GM19328 (cell line): ENCODE measurements at regions not wholly inside any gene's neighbourhood (a gene's known extent, or its start where the extent isn't known, plus 50 kb on each side); places are given as distances from the start of the nearest gene placed in this dataset.
"Not testable (repeated sequence)": the region's sequence is repeated elsewhere in the genome, so short reads cannot be mapped to it uniquely, and the experiment has no call there.

Source experiments
- ATAC-seq: cut with Tn5 transposase; IDR thresholded peaks from one replicate; pipeline ENCODE4 v1.9.1; 2021; ENCODE audit warnings: mild to moderate bottlenecking, moderate library complexity; ENCODE audit not compliant: unreplicated experiment

DNA sequence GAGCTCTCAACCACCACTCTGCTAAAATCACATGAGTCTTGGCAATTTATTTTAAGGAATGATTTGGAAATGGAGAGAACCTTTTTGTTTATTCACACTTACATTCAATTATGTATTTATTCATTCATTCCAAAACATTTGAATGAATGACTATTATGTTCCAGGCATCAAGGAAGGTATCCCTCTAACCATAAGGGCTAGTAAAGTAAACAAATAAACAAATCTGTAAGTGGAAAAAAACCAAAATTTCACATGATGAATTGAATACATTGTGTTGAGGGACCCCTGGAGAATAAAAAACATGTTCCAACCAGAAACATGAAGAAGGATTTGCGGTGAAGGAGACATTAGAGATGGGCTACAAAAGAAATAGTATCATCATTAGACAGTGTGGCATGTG is 677.8 kb downstream of the TOX3 start:
- ATAC-seq = no peak

DNA sequence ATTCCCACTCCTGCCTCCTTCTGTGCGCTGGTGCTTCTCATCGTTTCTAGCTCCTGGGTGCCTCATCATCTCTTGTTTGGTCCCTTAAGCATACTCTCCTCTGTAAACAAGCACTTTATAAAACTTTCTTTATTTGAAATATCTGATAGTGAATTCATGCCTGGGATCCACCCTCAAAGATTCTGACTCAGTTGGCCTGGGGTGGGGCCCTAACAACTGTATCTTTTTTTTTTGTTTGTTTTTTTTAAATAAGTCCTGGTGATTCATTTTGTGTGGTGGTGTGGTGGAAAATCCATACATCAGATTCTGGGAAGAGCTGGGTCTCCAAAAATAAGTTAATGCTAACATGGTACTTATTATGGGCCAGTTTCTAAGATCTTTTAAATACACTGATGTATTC is 678.3 kb downstream of the TOX3 start:
- ATAC-seq = no peak

DNA sequence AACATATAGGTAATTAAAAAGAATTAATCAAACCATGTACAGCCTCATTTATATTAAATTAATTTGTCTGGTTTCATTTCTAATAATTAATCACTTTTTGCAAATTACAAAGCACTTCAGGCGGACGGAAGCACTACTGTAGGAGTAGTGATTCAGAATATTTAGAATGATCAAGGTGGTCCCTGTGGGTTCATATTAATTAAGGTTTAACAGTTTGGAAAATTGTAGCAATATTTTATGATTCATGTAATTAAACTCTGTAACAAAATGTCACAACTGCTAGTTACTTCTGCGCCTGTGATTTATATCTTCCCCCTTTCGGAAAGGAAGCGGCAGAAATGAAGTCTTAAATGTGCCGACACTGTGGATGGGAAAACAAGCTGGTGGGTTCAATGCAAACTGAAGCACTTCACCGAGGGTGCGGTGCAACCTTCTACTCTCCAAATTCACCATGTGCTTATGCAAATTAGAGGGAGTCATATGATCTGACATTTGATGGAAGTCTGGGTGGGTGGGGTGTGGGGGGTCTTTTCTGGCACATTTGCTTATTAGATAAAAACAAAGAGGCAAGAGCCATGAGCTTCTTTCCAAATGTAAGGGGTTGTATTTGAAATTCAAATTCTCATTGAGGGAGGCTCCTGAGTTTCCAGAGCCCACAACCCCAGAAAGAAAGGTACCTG is 679.4 kb downstream of the TOX3 start:
- ATAC-seq = no peak

DNA sequence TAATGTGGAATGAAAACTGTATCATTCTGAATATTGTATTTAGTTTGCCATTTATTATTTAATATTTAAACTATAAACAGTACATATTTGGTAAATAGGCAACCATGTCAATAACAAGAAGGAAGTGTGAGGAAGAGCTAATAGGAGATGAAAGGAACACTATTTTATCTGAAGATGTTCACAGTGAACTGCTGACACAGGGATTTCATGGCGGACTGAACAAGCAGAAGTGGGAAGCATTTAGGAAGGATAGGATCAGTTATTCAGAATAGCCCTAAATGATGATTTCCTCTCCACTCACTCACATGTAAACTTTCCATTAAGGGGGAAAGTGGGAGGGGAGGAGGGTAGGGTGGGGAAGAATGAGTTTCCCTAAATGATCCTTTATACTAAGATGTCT is 682.4 kb downstream of the TOX3 start:
- ATAC-seq = no peak

DNA sequence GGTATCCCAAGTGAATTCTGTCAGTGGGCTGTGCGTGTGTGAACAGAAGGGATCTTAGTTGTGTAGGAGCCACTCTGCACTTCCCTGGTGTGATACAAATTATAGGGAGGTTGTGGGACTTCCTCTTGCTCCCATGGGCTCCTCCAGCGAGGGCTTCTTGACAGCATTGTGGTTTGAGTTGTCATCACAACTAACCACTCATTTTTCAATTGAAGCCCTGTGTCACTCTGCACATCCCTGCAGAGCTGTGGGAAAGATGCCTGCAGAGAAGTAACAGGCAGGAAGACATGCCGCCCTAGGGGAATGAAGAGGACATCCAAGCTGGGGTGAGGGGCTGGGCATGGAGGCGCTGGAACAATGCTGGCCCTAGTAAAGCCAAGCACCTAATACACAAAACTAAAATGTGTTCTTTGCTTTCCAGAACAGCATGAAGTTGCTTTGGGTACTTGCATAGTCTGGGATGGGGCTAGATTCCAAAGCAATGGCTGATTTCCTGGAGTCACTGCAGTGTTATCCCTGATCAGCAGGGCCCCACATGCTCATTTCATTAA is 692.5 kb downstream of the TOX3 start:
- ATAC-seq = no peak

DNA sequence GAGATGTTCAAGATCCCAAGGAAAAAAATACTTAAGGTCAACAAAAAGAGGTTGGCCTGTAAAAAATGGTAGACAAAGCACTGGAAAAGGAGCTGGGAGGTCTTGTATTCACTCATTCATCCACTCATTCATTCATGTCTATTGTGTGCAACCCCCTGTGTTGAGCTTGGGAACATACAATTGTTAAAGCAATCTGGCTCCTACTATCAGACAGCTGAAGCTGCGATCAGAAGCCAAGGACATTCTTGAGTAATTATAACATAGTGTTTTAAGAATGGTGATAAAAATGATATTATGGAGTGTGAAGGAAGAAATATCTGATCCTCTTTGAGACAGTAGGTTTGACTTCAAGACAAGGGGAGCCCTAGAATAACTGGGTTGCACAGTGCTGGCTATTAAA is 693.4 kb downstream of the TOX3 start:
- ATAC-seq = no peak

DNA sequence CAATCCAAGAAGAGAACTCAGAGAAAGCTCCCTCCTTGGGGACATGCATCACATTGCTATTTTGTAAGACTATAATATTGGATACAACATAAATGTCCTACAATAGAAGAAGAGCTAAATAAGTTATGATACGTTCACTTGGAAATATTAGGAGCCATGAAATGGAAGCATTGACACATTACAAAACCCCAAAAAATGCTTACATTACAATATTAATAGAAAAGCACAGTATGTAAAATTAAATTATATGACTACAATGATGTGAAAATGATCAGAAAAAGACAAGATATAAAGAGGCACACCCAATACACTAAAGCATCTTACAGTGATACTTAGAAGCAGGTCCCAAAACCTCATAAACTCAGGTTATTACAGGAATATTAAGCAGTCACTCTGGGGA is 694.1 kb downstream of the TOX3 start:
- ATAC-seq = no peak

DNA sequence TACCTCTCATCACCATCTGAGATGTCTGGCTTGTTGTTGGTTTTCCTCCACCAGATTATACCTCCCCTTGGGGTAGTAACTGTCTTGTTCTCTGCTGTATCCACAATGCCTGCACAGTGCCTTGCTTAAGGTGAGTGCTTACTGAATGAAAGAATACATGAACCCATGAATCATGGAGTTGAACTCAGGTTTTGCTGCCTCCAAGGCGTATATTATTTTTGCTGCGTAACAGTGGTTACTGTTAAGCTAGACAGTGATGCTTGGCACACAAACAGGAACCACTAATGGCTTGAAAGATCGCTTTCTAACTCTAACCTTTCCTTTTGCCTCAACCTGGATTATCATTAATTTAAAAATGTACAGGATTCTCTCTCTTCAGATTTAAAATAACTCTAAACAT is 695.8 kb downstream of the TOX3 start:
- ATAC-seq = no peak

- ATAC-seq = no peak
Observed at GRCh38 chr16:51849715-51850114, 697.2 kb downstream of the TOX3 start.

DNA sequence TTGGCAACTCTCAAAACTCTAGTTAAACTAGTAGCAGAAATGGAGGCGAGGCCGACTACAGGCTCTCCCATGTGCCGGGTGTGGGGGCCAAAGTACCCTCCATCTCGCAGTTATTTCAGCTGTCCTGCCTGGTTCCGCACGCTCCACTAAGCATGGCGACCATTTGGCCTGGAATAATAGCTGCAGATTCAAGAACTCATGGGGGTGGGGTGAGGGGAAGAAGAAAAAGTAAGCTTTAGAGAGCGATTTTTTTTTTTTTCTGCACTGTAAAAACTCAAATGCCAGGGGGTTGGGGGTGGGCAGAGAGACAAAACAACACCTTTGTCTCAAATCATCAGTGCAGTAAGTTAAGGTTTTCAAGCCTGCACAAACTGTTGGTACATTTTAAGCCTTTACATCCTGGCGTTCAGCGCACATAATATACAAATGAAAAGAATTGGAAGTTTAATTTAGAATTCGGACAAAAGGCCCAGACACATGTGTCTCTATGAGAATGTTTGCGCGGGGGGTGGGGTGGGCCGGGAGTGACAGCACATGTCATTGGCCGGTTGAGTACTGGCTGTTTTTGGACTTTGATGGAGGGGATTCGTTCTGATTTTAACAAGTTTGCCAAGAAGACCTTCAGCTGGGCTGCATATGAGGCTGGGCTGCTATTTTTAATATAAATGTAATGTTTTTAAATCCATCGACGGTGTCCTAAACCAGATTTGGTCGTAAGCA is 694.7 kb upstream of the SALL1 start:
- no peak for ATAC-seq

DNA sequence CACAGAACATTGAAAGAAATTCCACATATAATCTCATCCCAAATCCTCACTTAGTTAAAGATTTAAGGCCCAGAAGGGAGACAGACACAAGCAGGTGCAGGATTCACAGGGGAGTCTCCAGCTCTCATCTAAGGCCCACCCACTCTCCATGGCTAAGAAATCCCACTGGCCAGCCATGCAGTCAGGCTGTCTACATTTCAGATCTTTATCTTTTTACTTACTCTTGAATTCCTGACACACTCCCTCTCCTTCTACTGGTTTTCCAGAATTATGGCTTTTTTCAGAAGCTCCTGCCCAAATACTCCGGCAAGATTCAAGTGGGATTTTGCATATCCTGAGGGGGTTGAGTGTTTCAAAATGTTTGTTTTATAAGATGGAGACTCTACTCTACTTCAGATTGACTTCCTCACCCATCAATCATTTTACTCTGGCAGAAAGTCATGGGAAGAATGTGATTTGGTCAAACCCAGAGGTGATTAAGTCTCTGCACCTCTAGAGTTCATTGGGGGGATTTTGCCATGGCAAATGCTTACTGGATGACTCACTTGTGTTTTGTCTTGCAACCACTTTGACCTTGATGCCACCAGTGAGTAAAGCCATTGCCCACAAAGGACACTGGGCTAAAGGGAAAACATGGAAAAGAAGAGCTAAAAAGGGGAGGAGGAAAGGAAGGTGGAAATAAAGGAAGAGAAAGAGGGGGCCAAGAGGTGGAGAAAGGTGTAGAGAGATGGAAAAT is 688.8 kb upstream of the SALL1 start:
- ATAC-seq = no peak

- ATAC-seq = no peak
Observed at GRCh38 chr16:51834794-51835193, 683.7 kb upstream of the SALL1 start.

DNA sequence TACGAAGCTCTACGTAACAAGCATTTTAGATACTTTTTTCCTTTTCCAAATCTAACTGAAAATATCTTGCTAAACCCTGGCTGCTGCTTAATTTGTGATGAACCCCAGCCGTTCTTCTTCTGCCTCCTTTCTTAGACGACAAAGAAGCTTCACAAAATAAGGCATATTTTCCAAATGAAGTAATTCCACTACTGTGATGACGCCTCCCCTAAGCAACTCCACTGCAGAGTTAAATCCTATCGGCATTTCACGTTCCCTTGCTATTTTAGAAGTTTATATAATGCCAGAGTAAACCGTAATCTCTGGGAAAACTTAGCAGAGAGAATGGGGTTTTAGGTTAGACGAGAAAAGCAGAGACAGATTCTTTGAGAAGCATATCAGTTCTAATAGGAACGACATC is 683.1 kb upstream of the SALL1 start:
- no peak for ATAC-seq

DNA sequence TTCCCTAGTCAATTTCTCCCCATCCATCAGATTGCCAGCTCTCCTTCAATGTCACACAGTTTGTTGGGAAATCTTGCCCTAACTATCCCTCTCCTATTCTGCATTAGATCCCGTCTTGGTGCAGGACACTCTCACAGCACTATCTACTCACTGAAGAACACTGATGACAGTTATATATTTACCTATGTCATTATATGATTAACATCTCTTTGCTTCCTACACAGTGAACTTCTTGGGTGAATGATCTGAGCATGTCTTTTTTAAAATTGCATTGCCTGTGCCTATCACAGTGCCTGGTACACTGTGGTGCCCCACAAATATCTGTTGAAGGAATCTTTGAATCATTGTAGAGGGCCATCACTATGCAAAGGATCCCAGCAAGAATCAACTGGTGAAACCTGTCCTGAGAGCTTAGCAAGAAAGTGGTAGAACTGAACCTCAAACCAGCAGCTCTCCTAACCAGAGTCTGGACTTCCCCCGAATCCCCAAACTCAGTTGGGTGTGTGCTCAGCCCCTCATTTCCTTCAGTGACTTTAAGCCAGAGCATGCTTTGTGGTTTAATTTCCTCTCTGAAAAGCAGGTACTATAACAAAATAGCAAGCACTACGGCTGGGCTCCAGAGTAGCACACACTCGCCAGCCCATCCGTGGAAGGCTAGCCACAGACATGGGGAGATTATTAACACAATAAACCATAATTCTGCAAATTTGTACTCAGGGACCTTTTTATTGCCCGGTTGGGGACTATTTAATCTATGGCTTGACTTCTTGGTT is 680.7 kb upstream of the SALL1 start:
- no peak for ATAC-seq

DNA sequence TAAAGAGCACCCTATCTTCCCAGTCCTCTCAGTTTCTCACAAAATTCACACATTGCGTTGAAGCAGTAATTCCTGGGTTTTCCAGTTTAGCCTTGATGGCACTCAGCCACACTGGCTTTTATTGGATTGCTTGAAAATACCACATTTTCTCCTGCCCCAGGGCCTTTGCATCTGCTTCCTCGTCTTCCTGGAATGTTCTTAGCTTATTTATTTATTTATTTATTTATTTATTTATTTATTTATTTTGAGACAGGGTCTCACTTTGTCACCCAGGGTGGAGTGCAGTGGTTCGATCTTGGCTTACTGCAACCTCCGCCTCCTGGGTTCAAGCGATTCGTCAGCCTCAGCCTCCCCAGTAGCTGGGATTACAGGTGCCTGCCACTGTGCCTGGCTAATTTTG is 680.0 kb upstream of the SALL1 start:
- ATAC-seq = not testable (repeated sequence)

DNA sequence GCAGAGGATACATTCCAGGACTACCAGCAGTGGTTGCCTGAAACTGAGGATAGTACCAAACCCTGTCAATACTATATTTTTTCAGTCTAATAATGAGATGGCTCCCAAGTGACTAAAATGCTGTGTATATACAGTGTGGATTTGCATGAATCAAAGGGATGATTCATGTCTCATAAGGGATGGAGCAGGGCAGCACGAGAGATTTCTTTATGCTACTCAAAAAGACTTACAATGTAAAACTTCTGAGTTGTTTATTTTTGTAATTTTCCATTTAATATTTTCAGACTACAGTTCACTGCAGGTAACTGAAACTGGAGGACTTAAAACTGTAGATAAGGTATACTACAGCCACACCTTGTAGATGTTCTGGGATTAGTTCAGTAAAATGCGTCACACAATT is 674.7 kb upstream of the SALL1 start:
- ATAC-seq = no peak

GRCh38 chr16:51822471-51822870 is 671.4 kb upstream of the SALL1 start:
- ATAC-seq = no peak

GRCh38 chr16:51821527-51821926 is 670.5 kb upstream of the SALL1 start:
- ATAC-seq = no peak

- ATAC-seq = no peak
Observed at GRCh38 chr16:51820176-51820575, 669.1 kb upstream of the SALL1 start.

GRCh38 chr16:51818342-51818944 is 667.4 kb upstream of the SALL1 start:
- ATAC-seq = no peak

GRCh38 chr16:51816929-51817328 is 665.9 kb upstream of the SALL1 start:
- ATAC-seq = no peak
